Stimulated activated CD8-positive, alpha-beta memory T cell treated with anti-CD3 and anti-CD28 coated beads, Interleukin-4, amount 100 ng/mL, for 48 hours (primary cell): ENCODE measurements at regions not wholly inside any gene's neighbourhood (a gene's known extent, or its start where the extent isn't known, plus 50 kb on each side); places are given as distances from the start of the nearest gene placed in this dataset.

Experiments
- DNase-seq: peaks from one replicate; pipeline ENCODE4 v3.0.0-alpha.2; 2020

DNA sequence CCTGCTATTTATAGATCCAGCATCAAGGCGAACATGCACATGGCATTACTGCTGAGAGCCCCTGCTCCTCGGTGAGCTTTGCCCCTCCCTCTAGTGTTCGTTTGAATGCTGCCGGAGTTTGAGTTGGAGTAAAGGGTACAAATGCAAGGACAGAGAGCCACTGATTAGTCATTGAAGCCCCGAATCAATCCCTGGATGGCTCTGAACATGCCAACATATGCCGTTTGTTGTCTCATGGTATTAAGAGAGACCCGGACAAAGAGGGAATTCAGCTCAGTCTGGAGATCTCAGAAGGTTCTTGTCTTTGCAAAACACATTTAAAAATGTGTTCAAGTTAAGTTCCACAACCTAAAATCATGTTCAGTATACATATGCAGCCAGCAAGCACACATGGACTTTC lies 789.2 kb upstream of the NR2F2 start:
- no peak for DNase-seq

DNA sequence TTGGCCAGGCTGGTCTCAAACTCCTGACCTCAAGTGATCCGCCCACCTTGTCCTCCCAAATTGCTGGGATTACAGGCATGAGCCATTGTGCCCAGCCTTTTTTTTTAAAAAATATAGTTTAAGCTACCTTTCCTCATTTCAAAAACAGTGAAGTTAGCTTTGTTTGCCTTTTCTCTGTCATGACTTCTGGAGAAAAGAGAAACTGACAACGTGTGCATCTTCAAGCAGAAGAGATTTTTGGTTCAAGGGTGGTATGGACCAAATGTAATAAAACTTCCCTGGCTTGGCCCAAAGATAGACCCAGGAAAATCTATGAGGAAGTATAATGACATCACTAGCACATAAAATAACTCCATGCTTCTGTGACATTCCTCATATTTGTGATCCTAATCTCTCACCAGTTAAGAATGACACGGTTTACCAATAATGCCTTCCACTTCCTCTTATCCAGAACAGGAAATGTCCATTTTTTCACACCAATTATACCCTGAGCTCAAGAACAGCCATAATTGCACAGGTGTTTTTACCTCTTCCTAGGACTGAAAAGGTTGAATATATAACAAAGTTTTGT lies 781.2 kb upstream of the NR2F2 start:
- DNase-seq: no peak

DNA sequence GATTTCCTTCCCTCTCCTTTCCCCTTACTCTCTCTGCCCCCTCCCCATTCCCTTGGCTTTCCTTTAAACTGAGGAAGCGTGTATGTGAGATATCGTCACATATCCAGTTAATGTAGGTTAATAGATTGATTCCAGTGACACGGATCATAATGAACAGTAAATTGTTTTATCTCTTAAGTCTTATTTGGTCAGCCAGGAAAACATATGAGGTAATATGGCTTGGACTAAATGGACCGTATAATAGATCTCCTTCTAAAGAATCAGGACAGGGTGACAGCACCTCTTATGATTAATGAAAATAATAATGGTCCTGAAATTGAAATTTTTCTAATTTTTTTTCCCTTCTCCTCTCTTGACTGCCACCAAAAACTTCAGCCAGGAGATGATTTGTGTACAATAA lies 779.8 kb upstream of the NR2F2 start:
- DNase-seq: no peak

DNA sequence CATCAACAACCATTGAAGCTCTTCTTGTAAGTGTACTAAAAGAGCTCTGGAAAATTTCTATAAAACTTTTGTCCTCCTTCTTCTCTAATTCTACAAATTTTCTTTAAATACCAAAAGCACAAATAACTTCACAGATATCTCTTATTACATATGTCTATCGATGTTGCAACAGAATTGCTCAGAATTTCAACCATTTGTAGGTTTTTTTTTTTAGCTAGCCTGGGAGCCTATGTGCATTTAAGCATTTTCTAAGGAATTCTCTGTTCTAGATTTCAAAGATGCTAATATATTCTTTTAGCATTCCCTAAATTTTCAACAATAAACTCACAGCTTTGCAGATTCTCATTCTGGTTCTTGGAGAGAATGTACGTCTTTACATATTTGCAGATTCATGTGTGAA lies 774.3 kb upstream of the NR2F2 start:
- no peak for DNase-seq

DNA sequence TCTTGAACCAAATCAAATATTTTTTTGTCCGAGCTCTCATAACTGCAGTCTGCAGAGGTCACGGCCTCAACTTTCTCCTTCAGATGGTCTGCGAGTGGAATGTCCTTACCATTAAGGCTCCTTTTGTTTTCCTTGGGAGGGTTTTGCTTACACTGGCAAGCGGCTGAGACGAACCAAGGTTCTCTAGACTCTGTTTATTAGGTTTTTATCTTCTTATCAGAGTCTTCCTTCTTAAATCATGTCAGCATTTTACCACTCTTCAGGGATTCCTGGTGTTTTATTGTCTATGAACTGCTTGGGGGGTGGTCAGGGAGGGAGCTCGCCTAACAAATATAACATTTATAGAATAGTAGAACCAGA lies 773.7 kb upstream of the NR2F2 start:
- DNase-seq: no peak

DNA sequence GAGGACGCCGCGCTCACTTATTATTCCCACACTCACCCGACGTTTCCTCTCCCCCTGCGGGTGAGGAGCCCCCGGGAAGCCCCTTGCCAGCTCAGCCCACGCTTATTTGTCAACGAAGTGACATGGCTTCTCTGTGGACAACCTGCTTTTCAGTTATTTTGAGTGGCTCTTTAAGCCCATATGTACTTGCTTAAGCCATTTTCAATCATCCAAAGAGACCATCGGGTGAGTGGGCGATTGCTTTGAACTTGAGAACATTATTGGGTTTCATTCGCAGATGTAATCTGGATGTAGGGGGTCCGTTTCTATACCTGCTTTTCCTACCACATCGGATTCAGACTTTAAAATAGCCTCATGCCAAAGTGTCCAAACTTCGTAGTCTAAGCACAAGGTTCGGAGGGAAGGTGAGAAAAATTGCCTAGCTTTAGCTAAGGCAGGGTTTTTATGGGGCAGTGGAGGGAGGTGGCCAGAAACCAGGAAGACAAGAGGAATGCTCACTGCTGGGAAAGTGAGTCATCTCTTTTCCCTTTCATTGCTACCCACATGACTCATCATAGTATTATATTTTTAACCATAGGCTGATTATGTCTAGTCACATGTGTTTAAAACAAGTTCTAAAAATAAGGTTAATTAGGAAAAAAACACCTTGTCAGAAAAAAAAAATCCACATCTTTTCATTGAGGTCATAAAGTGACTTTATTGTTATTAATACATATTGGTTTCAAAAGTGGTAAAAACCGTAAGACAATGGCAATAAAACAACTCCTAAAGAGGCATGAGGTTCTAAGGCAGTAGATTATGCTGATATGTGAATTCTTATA lies 773.1 kb upstream of the NR2F2 start:
- DNase-seq: no peak

DNA sequence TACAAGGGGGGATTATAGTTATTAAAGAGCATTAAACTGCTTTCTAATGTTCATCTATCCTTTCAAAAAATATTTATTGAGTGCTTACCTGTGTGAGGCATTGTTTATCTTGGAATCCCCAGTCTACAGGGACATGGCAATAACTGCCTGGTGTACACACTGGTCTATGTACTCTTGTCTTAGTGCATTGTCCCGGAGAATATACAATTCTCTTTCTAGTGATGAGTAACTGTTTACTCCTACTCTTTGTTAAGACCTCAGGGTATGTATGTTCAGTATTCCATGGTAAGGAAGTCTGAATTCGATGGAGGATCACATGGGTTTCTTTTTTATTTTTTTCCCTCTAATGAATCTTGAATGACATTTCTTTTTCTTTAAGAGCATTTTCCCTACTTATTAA lies 772.4 kb upstream of the NR2F2 start:
- DNase-seq: no peak

DNA sequence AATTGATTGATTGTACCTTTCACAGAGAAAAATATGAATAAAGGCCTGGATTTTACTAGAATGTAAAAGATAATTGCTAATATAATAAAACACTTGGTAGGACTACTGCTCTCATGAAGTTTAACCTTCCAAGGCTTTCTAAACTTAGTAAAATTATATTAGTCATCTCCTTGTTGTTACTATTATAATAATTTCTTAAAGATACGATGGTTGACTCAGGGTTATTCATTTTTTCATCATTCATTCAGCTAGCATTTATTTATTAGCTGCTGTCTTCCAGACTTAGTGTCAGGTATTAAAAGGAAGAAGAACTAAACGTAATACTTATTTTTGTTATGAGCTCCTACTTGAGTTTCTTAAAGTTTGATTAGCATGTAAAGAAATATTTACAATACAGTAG lies 771.6 kb upstream of the NR2F2 start:
- no peak for DNase-seq

DNA sequence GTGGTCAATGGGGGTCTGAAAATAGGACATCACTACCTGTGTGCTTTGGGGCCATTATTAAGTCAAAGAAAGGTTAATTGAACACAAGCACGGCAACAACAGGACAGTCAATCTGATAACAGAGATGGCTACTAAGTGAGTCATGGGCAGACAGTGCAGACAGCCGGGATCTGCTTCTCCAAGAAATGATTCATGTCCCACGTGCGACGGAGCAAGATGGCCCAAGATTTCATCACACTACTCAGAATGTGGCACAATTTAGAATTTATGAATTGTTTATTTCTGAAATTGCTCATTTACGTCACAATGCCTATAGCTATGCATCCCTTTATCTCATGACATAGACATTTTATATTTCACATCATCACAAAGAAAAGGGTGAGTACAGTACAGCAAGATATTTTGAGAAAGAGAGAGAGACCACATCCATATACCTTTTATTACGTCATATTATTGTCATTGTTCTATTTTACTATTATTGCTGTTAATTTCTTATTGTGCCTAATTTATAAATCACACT lies 770.6 kb upstream of the NR2F2 start:
- no peak for DNase-seq

DNA sequence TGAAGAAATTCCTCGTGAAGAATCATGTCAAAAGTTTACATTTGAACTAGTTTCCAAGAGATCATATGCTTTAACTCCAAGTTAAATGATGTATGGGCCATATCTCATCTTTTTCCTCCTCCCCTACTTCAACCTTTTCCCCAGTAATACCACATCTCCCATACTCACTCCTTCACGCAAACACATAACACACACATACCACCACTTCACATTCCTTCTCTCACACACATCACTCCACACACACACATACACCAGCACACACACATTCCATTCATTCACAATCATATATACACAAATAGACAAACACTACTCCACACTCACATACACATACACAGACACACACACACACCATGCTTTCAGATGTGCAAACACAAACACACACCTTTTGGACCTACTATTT lies 769.0 kb upstream of the NR2F2 start:
- DNase-seq: no peak

DNA sequence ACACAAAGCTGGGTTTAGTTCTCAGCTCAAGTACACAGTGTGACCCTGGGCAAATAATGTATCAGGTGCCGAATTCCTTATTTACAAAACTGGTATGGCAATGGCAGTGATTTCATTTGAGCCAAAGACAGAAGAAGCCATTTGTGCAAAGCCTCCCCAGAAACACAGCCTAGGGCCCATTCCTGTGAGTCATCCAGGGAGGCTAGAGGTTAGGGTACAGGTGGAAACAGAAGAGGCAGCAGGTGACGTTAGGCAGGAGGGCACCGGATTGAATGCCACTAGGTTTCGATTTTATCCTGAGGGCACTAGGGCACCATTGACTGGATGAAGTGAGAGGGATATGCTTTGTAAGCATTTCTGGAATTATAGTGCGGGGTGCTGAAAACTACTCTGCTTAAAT lies 766.9 kb upstream of the NR2F2 start:
- no peak for DNase-seq

DNA sequence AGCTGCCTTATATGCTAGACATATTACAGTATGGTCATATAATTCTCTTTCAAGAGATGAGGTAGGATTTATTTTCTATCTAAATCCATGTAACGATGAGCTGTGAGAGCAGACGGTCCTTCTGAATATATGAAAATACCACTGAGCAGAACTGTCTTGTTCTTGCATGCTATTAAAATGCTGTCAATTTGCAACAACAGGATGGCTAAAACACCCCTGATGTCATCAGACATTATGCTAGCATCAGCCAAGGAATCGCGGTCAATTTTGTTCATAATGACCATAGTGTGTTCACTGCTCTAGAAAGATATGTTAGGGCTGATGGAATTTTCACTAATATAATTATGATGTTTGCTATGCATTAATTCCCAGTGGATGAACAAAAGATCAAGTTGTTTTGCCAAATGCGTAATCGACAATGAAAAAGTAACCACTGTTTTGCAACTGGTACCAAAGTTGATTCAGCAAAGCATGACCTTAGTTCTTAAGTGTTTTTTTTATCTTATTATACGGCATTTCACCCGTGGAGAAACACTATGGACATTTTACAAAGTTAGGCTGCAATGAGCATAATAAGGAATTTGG lies 765.4 kb upstream of the NR2F2 start:
- DNase-seq: no peak

DNA sequence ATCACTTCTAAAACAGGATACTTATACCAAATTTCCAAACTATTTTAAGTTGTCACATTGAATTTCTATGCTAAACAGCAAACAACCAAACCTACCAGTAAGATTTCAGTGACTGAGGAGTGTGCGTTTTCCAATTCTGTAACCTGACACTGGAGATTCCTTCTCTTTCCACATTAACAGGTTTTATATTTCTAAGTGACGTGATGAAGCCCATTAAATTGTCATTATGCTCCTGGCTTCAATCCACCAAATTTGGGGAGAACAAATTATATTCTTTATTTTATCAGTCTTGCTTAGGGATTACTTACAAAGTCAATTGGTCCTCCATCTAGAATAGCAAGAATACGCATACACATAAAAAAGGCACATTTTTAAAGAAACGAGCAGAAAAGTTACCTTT lies 764.8 kb upstream of the NR2F2 start:
- DNase-seq: no peak

DNA sequence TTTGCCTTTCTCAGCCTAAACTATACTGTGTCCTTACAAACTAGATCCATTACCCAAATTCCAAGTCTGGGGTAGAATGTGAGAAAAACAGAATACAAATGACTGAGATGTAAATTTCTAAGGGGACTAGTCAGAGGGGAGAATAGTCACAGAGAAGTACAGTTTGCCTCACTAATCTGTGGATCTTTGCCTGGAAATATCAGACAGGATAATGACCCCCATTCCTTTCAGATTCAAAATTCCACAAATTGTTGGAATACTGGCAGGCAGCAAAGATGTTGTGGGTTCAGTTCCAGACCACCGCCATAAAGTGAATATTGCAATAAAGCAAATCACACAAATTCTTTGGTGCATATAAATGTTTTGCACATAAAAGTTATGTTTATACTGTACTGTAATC lies 762.8 kb upstream of the NR2F2 start:
- no peak for DNase-seq

DNA sequence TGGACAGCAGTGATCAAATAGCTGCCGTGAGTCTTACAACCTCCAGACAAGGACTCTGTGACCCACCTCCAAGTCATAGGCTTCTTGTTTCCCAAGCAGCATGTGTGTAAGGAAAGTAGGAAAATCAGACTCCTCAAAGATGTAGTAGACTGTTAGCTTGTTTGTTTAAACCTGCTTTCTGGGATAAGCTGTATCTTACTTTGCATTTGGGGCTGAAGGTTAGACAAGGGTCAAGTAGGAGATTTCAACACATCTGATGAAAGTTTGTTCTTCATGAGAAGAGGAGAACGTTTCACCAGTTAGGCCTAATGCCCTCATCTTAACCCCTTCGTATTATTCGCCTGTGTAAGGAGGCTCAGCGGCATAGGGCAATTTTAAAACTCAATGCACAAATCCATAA lies 756.4 kb upstream of the NR2F2 start:
- no peak for DNase-seq

DNA sequence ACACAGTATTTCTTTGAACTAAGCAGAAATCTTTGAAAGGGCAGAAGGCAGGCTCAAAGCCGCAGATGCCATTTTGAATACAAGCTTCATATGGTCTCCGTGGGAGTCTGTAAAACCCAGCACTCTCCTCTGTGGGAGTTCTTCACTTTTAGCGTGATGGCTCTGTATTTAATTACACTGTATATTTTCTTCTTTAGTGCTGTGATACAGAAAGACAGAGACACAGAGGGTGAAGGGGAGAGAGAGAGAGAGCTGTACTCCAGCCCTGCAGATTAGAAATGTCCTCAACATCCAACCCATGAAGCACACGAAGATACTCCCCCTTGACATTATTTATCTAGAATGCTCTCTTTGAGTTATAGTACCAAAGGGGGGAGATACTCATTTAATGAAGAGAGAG lies 752.6 kb upstream of the NR2F2 start:
- no peak for DNase-seq

DNA sequence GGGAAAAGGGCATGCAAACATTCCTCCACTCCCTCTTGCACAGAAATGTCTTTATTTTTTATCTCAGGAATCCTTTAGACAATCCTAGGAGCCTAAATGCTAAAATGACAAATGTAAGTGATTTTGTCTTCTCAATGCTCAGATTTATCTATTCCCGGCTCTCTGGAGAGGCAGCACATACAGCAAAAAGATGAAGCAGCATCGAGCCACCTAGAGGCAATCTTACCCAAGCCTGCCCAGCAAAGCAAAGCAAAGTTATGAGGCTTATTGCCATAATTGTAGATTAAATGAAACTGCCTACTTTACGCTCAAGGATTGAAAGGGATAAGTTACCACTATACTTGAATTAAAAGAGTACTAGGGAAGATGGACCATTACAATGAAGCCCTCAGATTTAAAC lies 750.4 kb upstream of the NR2F2 start:
- DNase-seq: no peak

DNA sequence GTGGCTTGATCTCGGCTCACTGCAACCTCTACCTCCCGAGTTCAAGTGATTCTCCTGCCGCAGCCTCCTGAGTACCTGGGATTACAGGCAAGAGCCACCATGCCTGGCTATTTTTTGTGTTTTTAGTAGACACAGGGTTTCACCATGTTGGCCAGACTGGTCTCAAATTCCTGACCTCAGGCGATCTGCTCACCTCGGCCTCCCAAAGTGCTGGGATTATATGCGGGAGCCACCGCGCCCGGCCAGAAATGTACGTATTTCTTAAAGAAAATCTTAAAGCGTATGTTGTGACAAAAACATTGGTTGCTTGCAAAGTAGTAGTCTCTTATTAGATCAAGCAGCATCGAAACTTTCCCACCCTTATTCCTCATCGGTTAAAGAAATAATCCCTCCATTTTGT lies 748.9 kb upstream of the NR2F2 start:
- DNase-seq: no peak

DNA sequence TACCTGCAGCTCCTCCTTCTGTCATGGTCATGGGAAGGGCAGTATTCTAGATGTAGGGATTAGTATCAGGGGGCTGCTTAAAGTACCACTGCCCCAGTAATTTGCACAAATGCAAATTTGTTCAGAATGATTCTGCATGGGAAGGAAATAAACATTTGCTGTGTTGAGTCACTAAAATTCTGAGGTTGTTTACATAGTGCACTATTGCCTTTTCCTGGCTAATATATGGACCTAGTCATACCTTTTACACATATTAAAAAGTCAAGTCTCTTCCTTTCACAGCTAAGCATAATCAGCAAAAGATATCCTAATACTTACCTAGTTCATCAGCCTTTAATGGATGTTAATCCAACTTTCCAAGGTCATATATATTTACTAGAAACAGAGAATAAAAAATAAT lies 746.4 kb upstream of the NR2F2 start:
- no peak for DNase-seq

DNA sequence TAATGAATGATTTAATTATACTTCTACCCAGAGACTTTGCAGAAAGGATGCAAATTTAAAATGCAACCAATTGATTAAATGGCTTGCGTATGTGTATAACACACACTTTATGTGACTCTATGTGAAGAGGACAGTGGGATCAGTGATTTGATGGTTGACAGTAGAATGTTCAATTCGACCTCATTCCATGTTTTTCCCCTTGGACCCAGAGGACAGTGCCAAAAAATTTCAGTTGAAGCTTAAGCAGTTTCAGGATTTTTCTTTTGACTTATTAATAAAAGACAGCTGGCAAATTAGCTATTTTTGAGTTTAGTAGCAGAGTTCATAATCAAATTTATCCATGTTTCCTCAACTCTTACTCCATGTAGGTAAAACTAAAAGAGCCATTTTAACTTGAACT lies 742.4 kb upstream of the NR2F2 start:
- no peak for DNase-seq

DNA sequence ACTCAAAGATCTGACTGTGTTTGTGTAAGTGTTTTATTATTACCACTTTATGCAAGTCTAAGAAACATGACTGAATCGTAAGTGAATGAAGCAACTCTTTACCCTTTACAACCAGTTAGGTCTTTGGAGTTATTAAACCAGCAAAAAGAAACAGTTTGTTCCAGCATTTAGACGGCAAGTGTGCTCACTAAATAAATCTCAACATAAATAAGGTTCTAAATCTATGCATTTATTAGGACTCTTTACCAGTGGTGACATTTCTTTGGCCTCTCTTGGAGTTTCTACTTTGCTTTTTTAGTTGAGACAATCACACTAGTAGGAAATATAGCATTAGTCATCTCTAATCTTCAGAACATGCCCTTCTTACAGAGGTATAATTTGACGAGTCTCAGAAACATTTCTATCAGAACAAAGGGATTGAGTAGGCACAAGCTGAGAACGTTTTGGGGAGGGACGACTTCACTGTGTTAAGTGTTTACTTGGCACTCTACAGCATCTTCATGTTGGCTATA lies 739.9 kb upstream of the NR2F2 start:
- no peak for DNase-seq

DNA sequence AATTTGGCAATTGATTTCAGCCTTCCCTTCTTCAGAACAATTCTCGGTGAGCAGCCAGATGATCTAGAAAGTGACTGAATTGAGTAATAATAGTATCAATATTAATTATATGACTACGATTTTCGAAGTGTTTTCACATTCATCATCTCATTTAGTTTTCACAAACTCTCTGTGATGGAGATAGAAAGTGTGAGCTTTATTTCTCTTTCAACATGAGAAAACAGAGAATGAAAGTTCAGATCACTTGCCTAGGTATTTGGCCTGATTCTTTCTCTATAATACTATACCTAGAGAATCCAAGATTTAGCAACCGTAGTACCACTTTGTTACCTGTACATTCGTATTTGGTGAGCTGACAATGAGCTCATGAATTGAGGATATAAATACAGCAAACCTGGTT lies 739.2 kb upstream of the NR2F2 start:
- DNase-seq: no peak

DNA sequence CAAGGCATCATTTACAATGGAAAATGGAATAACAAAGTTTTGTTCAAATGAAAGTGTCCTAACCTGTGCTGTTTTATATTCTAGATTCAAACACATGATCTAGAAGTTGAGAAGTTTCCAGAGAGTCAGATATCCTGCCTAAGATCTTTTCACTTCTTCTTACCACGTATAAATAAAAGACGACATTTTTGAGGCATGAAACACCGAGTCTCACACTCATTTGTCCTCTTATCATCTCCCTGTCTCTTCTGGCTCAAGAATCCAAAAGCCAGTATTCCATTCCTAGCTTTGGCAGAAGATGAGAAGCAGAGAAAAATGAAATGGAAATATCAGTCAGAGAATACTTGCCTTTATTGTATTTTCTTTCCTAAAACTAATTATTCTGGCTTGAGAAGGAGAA lies 738.6 kb upstream of the NR2F2 start:
- DNase-seq: no peak

DNA sequence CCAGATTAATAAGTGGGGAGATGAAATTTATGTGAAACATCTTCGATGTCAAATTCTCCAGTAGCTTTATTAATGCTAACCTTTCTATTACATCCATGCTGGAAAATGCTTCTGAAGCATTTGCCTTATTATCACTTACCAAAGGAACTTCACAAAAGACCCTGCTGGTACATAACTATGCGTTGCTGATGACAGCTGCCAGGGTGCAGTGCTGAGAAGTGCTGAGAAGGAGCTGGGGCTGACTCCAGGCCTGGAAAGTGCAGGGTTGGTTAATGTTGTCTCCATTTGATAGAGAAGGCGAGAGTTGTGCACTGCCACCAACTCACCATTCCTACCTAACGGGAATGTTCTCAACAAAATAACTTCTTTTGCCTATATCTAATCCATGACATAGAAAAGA lies 736.0 kb upstream of the NR2F2 start:
- no peak for DNase-seq
